ENCODE measurements at regions not wholly inside any gene's neighbourhood (a gene's known extent, or its start where the extent isn't known, plus 50 kb on each side); places are given as distances from the start of the nearest gene placed in this dataset.

DNA sequence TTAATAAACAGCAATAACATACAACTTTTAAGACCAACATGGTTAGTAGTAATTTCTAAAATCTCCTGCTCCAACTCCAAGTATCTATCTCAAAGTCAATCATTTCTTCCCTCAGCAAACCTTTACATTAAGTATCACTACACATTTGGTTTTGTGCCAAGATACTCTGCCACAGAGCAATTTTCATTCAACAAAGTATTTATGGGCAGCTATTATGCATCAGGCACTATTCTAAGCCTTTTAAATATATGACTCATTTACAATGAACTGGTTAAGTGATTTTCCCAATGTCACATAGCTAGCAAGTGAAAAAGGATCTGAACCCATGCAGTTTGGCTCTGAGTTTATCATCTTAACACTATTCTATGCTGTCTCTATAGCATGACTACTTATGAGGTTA is 264.3 kb downstream of the NOL4 start:
- TF ChIP-seq ZFX (IDR thresholded peaks at IDR 0.05) (no peak), CTCF (conservative IDR thresholded peaks at IDR 0.05) (no peak)
- H3K27ac ChIP-seq, result no peak overlapping the region

DNA sequence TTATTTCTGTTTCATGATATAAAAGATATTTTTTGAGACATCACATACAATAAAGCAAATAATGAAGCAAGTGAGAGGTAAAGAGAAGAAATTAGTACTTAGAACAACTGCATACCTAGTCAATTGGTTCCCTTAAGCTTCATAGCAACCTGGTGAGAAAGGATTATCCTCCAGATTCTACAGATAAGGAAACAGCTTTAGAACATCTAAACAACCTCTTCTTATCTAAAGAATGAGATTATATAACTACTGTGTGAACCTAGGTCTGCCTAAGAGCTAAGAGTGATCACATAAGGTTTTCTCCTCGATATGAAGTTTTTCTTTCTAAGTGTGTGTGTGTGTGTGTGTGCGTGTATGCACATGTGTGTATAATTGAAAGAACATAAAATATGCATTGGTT is 265.1 kb downstream of the NOL4 start:
- TF ChIP-seq ZFX (IDR thresholded peaks at IDR 0.05), result no peak
- TF ChIP-seq CTCF (conservative IDR thresholded peaks at IDR 0.05), result no peak
- no peak overlapping the region for H3K27ac ChIP-seq

- no peak overlapping the region for H3K27ac ChIP-seq
- TF ChIP-seq CTCF (conservative IDR thresholded peaks at IDR 0.05) (no peak), ZFX (IDR thresholded peaks at IDR 0.05) (no peak)
Measured at GRCh38 chr18:33957707-33958106, 267.0 kb downstream of the NOL4 start.

- H3K27ac ChIP-seq, result no peak overlapping the region
- TF ChIP-seq CTCF (conservative IDR thresholded peaks at IDR 0.05) (no peak), ZFX (IDR thresholded peaks at IDR 0.05) (no peak)
Measured at GRCh38 chr18:33951031-33951430, 273.7 kb downstream of the NOL4 start.

- H3K27ac ChIP-seq, result no peak overlapping the region
- TF ChIP-seq ZFX (IDR thresholded peaks at IDR 0.05), result no peak
- no peak for TF ChIP-seq CTCF (conservative IDR thresholded peaks at IDR 0.05)
Measured at GRCh38 chr18:33946336-33946735, 278.4 kb downstream of the NOL4 start.

DNA sequence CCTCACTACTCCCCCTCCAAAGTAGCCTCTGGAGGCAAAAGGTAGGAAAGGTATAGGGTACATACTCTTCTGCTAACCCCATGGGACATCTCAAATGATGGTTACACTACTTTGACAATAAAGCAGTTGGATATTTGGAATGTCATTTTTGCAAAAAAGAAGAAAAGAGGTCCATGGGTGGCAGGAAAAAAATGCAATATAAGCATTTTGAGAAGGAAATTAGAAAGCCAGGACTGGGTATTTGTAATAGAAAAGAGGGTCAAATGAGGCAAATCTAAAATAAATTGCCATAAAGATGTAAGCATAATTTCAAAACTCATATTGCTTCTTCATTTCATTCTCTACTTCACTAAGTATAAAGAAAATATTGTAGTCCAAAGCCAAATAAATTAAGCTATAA is 280.2 kb downstream of the NOL4 start:
- no peak overlapping the region for H3K27ac ChIP-seq
- TF ChIP-seq CTCF (conservative IDR thresholded peaks at IDR 0.05) (no peak), ZFX (IDR thresholded peaks at IDR 0.05) (no peak)

DNA sequence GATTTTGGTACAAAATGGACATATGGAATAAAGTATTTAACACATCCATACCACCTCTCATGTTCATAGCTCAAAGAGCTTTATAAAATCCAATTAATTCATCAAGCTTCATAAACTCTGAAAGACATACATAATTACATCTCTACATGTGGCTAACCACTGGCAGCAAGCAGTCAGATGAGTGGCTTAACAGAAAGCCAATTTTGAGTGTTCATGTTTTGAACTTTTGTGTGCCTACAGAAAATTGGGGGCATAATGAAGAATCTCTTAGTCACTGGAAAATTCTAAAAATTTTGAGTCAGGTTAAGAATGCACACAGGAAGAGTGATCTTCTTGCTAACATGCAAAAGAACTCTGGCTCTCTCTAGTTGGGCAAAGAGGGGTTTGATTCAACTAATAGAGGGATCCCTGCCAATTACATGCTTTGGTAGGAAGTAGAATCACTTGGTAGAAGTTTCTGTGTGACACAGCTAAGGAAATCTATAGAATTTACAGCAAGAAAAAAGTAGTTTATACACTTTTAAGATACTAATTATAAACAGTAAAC is 287.4 kb downstream of the NOL4 start:
- TF ChIP-seq ZFX (IDR thresholded peaks at IDR 0.05) (no peak), CTCF (conservative IDR thresholded peaks at IDR 0.05) (no peak)
- H3K27ac ChIP-seq, result no peak overlapping the region
